ENCODE measurements at regions not wholly inside any gene's neighbourhood (a gene's known extent, or its start where the extent isn't known, plus 50 kb on each side); places are given as distances from the start of the nearest gene placed in this dataset.

DNA sequence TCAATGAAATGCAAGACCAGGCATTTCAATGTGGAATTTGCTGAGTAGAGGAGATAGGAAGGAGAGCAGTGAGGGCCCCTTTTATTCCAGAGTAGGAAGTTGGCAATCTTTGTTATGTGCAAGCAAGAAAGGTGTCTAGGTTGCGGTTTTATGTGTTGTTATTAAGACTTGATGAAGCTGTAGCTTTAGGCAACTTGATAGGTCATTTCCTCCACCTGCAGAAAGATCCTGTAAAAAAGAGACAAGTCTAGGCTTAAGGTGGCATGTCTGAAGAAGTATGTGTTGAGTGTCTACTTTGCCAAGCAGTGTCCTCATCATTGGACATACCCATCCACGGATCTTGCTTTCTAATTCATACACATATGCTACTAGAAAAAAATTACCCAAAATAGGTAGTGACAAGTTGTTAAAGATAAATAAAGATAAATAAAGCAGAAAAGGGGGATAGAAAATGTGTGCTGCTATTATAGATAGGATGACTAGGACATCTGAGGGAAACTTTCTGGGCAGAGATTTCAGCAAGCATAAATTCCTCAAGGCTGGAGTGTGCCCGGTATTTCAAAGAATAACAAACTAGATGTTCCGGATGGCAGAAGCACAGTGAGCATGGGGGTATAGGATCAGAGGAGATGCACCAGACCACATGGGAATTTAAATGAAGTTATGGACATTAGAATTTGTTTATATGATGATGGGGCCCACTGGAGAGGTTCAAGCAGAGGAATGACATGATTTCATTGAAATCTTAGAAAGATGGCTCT lies 335.0 kb downstream of the TGFB2 start:
- TF ChIP-seq, protein P1, sequence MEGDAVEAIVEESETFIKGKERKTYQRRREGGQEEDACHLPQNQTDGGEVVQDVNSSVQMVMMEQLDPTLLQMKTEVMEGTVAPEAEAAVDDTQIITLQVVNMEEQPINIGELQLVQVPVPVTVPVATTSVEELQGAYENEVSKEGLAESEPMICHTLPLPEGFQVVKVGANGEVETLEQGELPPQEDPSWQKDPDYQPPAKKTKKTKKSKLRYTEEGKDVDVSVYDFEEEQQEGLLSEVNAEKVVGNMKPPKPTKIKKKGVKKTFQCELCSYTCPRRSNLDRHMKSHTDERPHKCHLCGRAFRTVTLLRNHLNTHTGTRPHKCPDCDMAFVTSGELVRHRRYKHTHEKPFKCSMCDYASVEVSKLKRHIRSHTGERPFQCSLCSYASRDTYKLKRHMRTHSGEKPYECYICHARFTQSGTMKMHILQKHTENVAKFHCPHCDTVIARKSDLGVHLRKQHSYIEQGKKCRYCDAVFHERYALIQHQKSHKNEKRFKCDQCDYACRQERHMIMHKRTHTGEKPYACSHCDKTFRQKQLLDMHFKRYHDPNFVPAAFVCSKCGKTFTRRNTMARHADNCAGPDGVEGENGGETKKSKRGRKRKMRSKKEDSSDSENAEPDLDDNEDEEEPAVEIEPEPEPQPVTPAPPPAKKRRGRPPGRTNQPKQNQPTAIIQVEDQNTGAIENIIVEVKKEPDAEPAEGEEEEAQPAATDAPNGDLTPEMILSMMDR (IDR thresholded peaks at IDR 0.05; ENCODE audit: insufficient read depth, low read length, poor library complexity, severe bottlenecking) = no peak
- no peak for TF ChIP-seq EZH2phosphoT487 (conservative IDR thresholded peaks at IDR 0.05; ENCODE audit: low read length)
